Kidney epithelial cell (primary cell): ENCODE measurements at regions not wholly inside any gene's neighbourhood (a gene's known extent, or its start where the extent isn't known, plus 50 kb on each side); places are given as distances from the start of the nearest gene placed in this dataset.
"Not testable (repeated sequence)": the region's sequence is repeated elsewhere in the genome, so short reads cannot be mapped to it uniquely, and the experiment has no call there.

Experiments used
- DNase-seq: peaks from one replicate; pipeline ENCODE4 v3.0.0-alpha.2; 2010; ENCODE audit warnings: low read depth
- H3K27me3 ChIP-seq: 2 replicates; pipeline ENCODE4 v1.6.0; 2011; ENCODE audit warnings: low read length; ENCODE audit not compliant: control insufficient read depth, insufficient read depth
- H3K36me3 ChIP-seq: 2 replicates; pipeline ENCODE4 v1.5.1; 2011; ENCODE audit warnings: low read length; ENCODE audit not compliant: control insufficient read depth, insufficient read depth
- H3K4me3 ChIP-seq: 2 replicates; pipeline ENCODE4 v1.5.1; 2011; ENCODE audit warnings: low read depth, mild to moderate bottlenecking, control low read depth, low read length
- TF ChIP-seq, protein P1 (sequence below): IDR thresholded peaks from 2 replicates; pipeline ENCODE4 v1.5.1; 2011; ENCODE audit warnings: mild to moderate bottlenecking, moderate library complexity, low read length, control low read depth, inconsistent platforms; ENCODE audit not compliant: insufficient read depth, poor library complexity, severe bottlenecking

DNA sequence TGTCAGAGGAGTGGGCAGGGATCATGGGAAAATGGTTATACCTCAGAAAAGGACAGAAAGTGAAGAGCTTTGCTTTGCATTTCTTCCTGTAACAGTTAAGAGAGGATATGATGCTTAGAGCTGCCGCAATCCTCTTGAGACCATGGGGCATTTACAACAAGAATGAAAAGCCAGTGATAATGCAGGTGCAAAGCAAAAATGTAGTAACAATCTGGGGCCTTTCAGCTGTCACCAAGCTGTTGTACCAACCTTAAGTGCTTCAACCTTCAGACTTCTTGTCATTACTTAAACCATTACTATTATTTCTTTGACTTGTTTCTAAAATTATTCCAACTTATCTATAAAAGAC is 1337.6 kb downstream of the RPIA start:
- not testable (repeated sequence) for DNase-seq, H3K4me3 ChIP-seq, H3K36me3 ChIP-seq, H3K27me3 ChIP-seq

DNA sequence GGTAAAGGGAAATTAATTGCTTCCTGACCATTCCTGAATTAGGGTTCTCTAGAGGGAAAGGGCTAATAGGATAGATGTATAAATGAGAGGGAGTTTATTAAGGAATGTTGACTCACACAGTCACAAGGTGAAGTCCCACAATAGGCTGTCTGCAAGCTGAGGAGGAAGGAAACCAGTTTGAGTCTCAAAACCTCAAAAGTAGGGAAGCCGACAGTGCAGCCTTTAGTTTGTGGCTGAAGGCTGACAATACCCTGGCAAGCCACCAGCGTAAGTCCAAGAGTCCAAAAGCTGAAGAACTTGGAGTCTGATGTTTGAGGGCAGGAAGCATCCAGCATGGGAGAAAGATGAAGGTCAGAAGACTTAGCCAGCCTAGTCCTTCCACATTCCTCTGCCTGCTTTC is 1340.8 kb downstream of the RPIA start:
- H3K4me3 ChIP-seq, DNase-seq, H3K36me3 ChIP-seq, H3K27me3 ChIP-seq: not testable (repeated sequence)

DNA sequence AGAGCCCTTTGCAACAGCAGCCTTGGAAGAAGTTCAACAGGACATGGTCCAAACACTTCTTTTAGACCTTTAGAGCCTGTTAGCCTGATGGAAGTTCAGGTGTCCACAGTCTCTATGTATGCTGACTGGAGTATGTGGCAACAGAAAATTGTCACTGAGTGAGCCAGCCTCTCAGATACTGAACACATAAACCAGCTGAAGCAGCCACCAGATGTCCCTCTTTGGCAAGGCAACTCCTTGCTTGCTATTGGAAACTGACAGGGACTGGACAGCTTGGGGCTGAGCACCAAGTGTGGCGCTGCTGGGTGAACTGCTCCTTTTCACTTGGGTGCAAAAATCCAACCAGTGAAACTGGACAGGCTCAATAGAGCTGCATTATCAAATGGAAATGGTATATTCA is 1344.9 kb downstream of the RPIA start:
- DNase-seq, H3K27me3 ChIP-seq, H3K4me3 ChIP-seq, H3K36me3 ChIP-seq: not testable (repeated sequence)

DNA sequence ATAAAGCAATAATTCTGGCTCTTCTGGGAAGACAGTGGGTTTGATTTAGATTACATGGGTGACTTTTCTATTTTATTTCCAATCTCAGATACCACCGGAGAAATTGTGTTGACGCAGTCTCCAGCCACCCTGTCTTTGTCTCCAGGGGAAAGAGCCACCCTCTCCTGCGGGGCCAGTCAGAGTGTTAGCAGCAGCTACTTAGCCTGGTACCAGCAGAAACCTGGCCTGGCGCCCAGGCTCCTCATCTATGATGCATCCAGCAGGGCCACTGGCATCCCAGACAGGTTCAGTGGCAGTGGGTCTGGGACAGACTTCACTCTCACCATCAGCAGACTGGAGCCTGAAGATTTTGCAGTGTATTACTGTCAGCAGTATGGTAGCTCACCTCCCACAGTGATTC is 1347.6 kb downstream of the RPIA start:
- DNase-seq, H3K36me3 ChIP-seq, H3K4me3 ChIP-seq, H3K27me3 ChIP-seq: not testable (repeated sequence)

DNA sequence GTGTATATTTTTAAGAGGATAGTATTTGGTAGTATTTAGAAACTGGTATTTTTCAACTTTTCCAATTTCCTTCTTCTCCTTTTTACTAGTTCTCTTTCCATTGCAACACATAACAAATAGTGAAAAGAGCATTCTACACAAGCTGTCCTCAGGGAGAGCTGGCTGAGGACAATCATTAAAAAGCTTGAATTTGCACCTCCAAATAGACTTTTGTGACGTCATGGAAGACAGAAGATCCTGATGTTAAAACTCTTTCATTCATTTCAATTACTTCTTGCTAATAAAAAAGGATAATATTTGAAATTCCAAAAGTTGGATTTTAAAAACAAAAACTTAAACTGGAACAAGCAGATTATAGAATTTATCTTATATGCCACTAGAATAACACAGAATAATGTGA is 1356.3 kb downstream of the RPIA start:
- H3K4me3 ChIP-seq, DNase-seq, H3K36me3 ChIP-seq, H3K27me3 ChIP-seq: not testable (repeated sequence)

DNA sequence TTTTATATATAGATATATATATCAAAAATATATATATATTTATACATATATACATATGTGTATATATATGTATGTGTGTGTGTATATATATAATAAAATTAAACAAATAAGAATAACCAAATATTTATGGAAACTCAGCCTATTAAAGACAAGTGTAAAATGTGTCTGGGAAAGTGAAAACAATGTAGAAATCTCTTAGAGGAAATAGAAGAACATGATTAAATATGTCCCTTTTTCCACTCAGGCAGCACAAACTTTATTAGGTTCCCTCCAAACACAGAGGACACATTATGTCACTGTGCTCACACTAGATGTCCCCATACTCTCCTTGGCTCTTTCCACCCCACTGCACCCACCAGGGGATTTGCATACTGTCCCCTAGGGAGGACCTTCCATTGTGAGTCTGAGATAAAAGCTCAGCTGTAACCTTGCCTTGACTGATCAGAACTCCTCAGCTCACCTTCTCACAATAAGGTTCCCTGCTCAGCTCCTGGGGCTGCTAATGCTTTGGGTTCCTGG is 1360.7 kb downstream of the RPIA start:
- not testable (repeated sequence) for DNase-seq, H3K27me3 ChIP-seq, H3K4me3 ChIP-seq, H3K36me3 ChIP-seq

DNA sequence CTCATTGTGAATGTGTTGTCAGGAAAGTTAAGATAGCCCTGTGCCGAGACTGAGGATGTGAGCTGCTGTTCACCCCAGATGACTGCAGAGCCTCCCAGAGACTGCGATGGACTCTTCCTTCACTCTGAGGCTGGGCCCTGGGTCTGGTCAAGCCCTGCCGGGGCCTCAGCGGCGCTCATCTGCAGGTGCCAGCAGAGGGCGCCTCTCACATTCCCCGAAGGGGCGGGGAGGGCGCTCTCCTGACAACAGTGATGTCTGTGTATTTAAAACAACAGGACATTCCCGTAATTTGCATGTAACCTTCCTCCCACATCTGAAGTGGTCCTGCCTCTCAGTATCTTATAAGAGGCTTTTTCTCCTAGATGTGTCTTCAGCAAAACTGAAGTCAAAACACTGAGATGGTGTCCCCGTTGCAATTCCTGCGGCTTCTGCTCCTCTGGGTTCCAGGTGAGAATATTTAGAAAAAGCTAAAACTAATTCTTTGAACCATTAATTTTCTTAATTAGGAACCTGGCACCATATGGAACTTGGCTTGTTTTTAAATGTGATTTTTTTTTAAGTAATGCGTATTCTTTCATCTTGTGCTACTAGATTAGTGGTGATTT is 1377.9 kb downstream of the RPIA start:
- Histone ChIP-seq H3K4me3 (no peak overlapping the region), H3K36me3 (no peaks in the 10 kb centered on the region), H3K27me3 (no peaks in the 10 kb centered on the region)
- TF ChIP-seq, protein P1, sequence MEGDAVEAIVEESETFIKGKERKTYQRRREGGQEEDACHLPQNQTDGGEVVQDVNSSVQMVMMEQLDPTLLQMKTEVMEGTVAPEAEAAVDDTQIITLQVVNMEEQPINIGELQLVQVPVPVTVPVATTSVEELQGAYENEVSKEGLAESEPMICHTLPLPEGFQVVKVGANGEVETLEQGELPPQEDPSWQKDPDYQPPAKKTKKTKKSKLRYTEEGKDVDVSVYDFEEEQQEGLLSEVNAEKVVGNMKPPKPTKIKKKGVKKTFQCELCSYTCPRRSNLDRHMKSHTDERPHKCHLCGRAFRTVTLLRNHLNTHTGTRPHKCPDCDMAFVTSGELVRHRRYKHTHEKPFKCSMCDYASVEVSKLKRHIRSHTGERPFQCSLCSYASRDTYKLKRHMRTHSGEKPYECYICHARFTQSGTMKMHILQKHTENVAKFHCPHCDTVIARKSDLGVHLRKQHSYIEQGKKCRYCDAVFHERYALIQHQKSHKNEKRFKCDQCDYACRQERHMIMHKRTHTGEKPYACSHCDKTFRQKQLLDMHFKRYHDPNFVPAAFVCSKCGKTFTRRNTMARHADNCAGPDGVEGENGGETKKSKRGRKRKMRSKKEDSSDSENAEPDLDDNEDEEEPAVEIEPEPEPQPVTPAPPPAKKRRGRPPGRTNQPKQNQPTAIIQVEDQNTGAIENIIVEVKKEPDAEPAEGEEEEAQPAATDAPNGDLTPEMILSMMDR = peak; percentile 74
- no peak for DNase-seq

DNA sequence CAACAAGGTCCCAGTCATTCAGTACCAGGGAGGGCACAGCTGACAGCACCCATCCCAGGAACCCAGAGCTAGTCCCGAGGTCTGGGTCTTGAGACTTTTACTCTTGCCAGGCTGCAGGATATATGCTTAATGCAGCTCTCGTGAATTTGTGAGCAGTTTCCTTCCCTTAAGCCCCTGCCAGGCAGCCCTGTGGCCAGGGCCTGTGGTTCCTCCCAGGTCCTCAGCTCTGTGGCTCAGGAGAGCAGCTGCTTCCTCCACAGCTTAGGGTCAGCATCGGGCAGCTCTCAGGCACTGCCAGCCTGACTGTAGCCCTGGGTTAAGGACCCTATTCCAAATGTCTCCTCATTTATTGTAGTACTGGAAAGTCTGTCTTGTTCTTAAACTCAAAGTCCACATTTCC is 1384.8 kb downstream of the RPIA start:
- Histone ChIP-seq H3K27me3 (no peaks in the 10 kb centered on the region), H3K36me3 (no peaks in the 10 kb centered on the region), H3K4me3 (no peak overlapping the region)
- DNase-seq = no peak
- TF ChIP-seq, protein P1 = no peak

DNA sequence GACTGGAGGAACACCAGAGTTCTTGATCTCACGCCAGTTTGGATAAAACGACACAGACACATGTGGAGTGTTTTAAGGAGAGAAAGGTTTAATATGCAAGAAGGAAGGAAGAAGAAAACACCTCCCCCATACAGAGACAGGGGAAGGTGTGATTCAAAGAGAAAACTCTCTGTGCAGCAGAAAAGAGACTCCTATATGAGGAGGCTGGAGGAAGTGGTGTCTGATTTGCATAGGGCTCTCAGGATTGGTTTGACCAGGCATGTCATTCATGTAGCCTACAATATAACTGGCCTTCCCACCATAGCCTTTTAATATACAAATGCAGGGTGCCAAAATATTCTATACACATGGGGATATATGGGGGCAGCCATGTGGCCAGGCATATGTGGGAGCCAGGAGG is 1386.5 kb downstream of the RPIA start:
- DNase-seq = no peak
- TF ChIP-seq, protein P1 = no peak
- Histone ChIP-seq H3K36me3 (no peaks in the 10 kb centered on the region), H3K4me3 (no peak overlapping the region), H3K27me3 (no peaks in the 10 kb centered on the region)
